ENCODE measurements at regions not wholly inside any gene's neighbourhood (a gene's known extent, or its start where the extent isn't known, plus 50 kb on each side); places are given as distances from the start of the nearest gene placed in this dataset.
A peak's percentile ranks its signal among the peaks of the same experiment; 100 is the strongest.

DNA sequence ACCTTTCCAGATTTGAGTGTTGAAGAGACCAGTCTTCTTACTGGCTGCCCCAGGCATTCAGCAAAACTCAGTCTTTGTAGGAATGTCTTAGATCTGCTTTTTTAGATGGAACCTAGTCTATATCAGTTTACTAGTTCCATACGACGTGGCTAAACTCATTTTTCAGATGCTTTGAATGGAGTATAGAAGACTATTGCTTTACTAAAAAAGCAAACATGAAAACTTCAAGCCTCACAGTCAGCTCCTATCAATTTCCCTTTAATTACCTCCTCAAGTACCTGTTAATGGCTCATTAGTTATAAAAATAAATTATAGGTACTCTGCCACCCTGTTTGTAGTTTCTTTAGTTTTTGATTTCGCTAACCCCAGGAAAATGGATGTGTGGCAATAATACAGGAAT is 63.0 kb upstream of the STOX2 start:
- TF ChIP-seq, protein P1, sequence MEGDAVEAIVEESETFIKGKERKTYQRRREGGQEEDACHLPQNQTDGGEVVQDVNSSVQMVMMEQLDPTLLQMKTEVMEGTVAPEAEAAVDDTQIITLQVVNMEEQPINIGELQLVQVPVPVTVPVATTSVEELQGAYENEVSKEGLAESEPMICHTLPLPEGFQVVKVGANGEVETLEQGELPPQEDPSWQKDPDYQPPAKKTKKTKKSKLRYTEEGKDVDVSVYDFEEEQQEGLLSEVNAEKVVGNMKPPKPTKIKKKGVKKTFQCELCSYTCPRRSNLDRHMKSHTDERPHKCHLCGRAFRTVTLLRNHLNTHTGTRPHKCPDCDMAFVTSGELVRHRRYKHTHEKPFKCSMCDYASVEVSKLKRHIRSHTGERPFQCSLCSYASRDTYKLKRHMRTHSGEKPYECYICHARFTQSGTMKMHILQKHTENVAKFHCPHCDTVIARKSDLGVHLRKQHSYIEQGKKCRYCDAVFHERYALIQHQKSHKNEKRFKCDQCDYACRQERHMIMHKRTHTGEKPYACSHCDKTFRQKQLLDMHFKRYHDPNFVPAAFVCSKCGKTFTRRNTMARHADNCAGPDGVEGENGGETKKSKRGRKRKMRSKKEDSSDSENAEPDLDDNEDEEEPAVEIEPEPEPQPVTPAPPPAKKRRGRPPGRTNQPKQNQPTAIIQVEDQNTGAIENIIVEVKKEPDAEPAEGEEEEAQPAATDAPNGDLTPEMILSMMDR (IDR thresholded peaks at IDR 0.05; ENCODE audit: insufficient read depth, low read depth, low read length, missing control alignments), result no peak
- DNase-seq (ENCODE audit: low read depth), result no peak
- no peak overlapping the region for H3K4me3 ChIP-seq (ENCODE audit: low read length)

DNA sequence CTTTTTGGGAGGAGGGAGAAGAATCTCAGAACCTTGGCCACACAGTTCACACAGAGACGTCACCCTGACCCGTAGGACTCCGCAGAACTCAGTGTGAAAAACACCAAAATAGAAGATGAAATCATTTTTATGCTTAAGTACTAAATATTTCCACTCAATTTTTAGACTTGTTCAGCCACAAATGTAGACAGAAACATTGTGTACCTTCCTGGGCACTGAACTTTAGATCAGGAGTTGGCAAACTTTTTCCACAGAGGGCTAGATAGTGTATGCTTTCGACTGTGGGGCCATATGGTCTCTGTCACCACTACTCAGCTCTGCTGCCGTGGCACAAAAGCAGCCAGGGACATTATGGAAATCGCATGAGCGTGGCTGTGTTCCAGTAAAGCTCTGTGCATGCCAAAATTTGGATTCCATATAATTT is 61.8 kb upstream of the STOX2 start:
- H3K4me3 ChIP-seq (ENCODE audit: low read length), result no peak overlapping the region
- DNase-seq (ENCODE audit: low read depth), result no peak
- TF ChIP-seq, protein P1 (IDR thresholded peaks at IDR 0.05; ENCODE audit: insufficient read depth, low read depth, low read length, missing control alignments), result no peak

DNA sequence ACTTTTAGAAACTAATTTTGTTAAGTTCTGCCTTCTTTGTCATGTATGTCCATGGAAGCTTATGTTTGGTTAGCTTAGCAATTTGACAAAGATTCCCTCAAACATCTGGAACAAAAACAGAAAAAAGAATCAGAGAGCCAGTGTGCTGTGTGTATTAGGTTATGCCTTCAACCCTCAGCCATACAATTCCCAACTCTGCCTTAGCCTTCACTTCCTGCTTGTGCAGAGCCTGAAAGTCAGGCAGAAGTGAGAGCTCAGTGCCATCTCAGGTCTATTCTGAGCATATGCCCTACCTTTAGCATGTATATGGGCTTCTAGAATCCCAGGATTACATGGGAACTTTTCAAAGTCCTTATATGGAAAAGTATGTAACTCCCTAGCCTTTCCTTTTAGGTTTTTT is 58.2 kb upstream of the STOX2 start:
- no peak overlapping the region for H3K4me3 ChIP-seq (ENCODE audit: low read length)
- no peak for DNase-seq (ENCODE audit: low read depth)
- TF ChIP-seq, protein P1 (IDR thresholded peaks at IDR 0.05; ENCODE audit: insufficient read depth, low read depth, low read length, missing control alignments), result no peak

DNA sequence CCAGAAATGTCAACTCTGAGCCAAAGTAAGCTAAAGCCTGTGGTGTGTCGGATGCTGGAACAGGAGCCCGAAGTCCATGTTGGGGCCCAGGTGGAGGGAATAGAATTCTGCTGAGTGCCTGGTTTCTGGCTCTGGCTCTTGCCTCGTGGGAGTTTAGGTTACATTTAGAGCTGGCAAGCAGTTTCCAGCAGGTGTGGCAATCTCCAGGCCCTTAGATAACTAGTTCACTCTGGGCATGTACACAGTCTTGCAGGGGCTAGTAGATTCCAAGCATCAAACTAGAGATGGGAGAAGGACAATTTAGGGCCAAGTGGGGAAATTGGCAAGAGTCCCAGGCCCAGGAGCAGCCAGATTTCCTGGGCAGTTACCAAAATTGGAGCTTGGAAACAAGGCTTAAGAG is 56.3 kb upstream of the STOX2 start:
- TF ChIP-seq, protein P1 (IDR thresholded peaks at IDR 0.05; ENCODE audit: insufficient read depth, low read depth, low read length, missing control alignments), result no peak
- no peak for DNase-seq (ENCODE audit: low read depth)
- no peak overlapping the region for H3K4me3 ChIP-seq (ENCODE audit: low read length)

DNA sequence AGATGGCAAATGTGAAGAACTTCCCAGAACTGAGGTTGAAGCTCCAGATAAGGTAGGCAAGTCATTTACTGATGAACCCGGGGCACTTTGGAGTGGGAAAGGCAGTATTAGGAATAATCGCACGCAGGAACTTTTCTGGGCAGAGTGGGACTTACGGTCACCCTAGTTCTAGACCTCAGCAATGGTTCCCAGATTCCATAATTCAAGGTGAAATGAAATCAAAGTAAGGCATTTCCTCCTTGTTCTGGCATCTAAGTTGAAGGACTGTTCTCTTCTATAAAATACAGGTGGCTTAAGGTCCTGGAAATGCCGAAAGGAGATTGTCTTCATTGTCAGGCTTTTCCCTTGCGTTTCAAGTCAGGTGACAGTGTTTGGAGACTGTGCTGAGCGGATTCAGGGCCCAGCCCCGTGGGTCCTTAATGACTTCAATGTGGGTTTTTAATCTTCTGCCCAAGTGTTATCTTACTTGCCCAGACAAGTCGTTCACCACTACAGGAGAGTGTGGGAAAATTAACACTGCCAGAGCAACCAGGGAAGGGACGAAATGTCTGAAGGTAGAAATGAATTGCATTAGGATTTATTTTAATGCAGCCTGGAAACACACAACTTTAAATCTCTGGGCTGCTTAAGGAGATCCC is 52.1 kb upstream of the STOX2 start:
- DNase-seq (ENCODE audit: low read depth), result peak; percentile 60
- TF ChIP-seq, protein P1 (IDR thresholded peaks at IDR 0.05; ENCODE audit: insufficient read depth, low read depth, low read length, missing control alignments), result no peak
- H3K4me3 ChIP-seq (ENCODE audit: low read length), result peak overlapping the region; percentile 28

DNA sequence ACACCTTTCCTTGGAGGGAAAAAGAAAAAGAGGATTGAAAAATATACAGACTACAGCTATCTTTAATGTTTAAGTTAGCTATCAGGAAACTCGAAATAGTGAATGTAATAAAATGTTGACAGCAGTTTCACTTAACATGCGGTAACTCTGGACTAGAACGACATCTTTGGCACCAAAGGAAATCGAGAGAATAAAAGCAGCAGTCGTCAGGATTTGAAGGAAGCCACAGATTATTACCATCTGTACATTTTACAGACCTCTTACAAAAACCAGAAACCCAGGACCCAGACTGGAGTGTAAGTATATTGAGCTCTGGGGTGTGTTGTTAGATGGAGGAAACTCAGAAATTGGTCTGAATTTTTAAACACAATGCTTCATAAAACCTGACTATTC is 51.6 kb upstream of the STOX2 start:
- TF ChIP-seq, protein P1 (IDR thresholded peaks at IDR 0.05; ENCODE audit: insufficient read depth, low read depth, low read length, missing control alignments), result no peak
- no peak for DNase-seq (ENCODE audit: low read depth)
- peak overlapping the region; percentile 28 for H3K4me3 ChIP-seq (ENCODE audit: low read length)

Measured in epithelial cell of esophagus (primary cell).